ENCODE measurements at regions not wholly inside any gene's neighbourhood (a gene's known extent, or its start where the extent isn't known, plus 50 kb on each side); places are given as distances from the start of the nearest gene placed in this dataset.

GRCh38 chr4:163966612-163967011 is 472.1 kb downstream of the TMA16 start:
- no peak overlapping the region for H3K4me3 ChIP-seq
- no peaks in the 10 kb centered on the region for H3K27me3 ChIP-seq
- no peaks in the 10 kb centered on the region for H3K9me3 ChIP-seq
- TF ChIP-seq EP300 (IDR thresholded peaks at IDR 0.05) (no peak), POLR2AphosphoS5 (IDR thresholded peaks at IDR 0.05) (no peak), CTCF (IDR thresholded peaks at IDR 0.05) (no peak), POLR2A (IDR thresholded peaks at IDR 0.05) (no peak)
- 25% methylated on average over 3 of the region's 3 CpGs for WGBS
- H3K36me3 ChIP-seq, result no peaks in the 10 kb centered on the region
- H3K27ac ChIP-seq, result no peak overlapping the region
- H3K4me1 ChIP-seq, result no peaks in the 10 kb centered on the region
- DNase-seq (ENCODE audit: low spot score in 2 of 2), result no peak

- Histone ChIP-seq H3K27ac (no peak overlapping the region), H3K4me1 (no peaks in the 10 kb centered on the region), H3K4me3 (no peak overlapping the region), H3K9me3 (no peaks in the 10 kb centered on the region), H3K27me3 (no peaks in the 10 kb centered on the region), H3K36me3 (no peaks in the 10 kb centered on the region)
- WGBS, result 59% methylated on average over 5 of the region's 5 CpGs
- TF ChIP-seq EP300 (IDR thresholded peaks at IDR 0.05), result no peak
- no peak for TF ChIP-seq POLR2AphosphoS5 (IDR thresholded peaks at IDR 0.05)
- TF ChIP-seq CTCF (IDR thresholded peaks at IDR 0.05), result no peak
- no peak for TF ChIP-seq POLR2A (IDR thresholded peaks at IDR 0.05)
- DNase-seq (ENCODE audit: low spot score in 2 of 2), result no peak
Observed at GRCh38 chr4:163967263-163967662, 472.8 kb downstream of the TMA16 start.

GRCh38 chr4:163967710-163968109 is 473.2 kb downstream of the TMA16 start:
- no peak for DNase-seq (ENCODE audit: low spot score in 2 of 2)
- no peak for TF ChIP-seq EP300 (IDR thresholded peaks at IDR 0.05)
- TF ChIP-seq POLR2AphosphoS5 (IDR thresholded peaks at IDR 0.05), result no peak
- no peak for TF ChIP-seq CTCF (IDR thresholded peaks at IDR 0.05)
- TF ChIP-seq POLR2A (IDR thresholded peaks at IDR 0.05), result no peak
- Histone ChIP-seq H3K4me3 (no peak overlapping the region), H3K36me3 (no peaks in the 10 kb centered on the region), H3K4me1 (no peaks in the 10 kb centered on the region), H3K27ac (no peak overlapping the region), H3K9me3 (no peaks in the 10 kb centered on the region), H3K27me3 (no peaks in the 10 kb centered on the region)
- 27% methylated on average over 1 of the region's 1 CpG for WGBS

GRCh38 chr4:163969291-163969690 is 474.8 kb downstream of the TMA16 start:
- 47% methylated on average over 4 of the region's 4 CpGs for WGBS
- Histone ChIP-seq H3K27ac (no peak overlapping the region), H3K36me3 (no peaks in the 10 kb centered on the region), H3K4me3 (no peak overlapping the region), H3K4me1 (no peaks in the 10 kb centered on the region), H3K27me3 (no peaks in the 10 kb centered on the region), H3K9me3 (no peaks in the 10 kb centered on the region)
- no peak for TF ChIP-seq POLR2A (IDR thresholded peaks at IDR 0.05)
- no peak for TF ChIP-seq EP300 (IDR thresholded peaks at IDR 0.05)
- no peak for TF ChIP-seq CTCF (IDR thresholded peaks at IDR 0.05)
- no peak for TF ChIP-seq POLR2AphosphoS5 (IDR thresholded peaks at IDR 0.05)
- no peak for DNase-seq (ENCODE audit: low spot score in 2 of 2)

GRCh38 chr4:163976588-163976987 is 482.1 kb downstream of the TMA16 start:
- no peaks in the 10 kb centered on the region for H3K36me3 ChIP-seq
- H3K9me3 ChIP-seq, result no peaks in the 10 kb centered on the region
- no peak overlapping the region for H3K4me3 ChIP-seq
- no peak for TF ChIP-seq CTCF (IDR thresholded peaks at IDR 0.05)
- no peak for TF ChIP-seq POLR2AphosphoS5 (IDR thresholded peaks at IDR 0.05)
- TF ChIP-seq POLR2A (IDR thresholded peaks at IDR 0.05), result no peak
- no peak for TF ChIP-seq EP300 (IDR thresholded peaks at IDR 0.05)
- no peak for DNase-seq (ENCODE audit: low spot score in 2 of 2)
- no peaks in the 10 kb centered on the region for H3K27me3 ChIP-seq
- H3K27ac ChIP-seq, result no peak overlapping the region
- H3K4me1 ChIP-seq, result no peaks in the 10 kb centered on the region
- WGBS, result 81% methylated on average over 6 of the region's 6 CpGs

All from suprapubic skin (tissue), 4 donors.